Tibial nerve (tissue), 4 donors: ENCODE measurements at regions not wholly inside any gene's neighbourhood (a gene's known extent, or its start where the extent isn't known, plus 50 kb on each side); places are given as distances from the start of the nearest gene placed in this dataset.

Experiments
- DNase-seq, 2 donors: peaks; one replicate each; pipeline ENCODE4 v3.0.0-alpha.2; 2019; ENCODE audit warnings: low spot score in 2 of 2
- H3K27ac ChIP-seq, 4 donors: fragments of 200-600 bp; sonication (generic) in 3 of 4; one replicate each; pipeline ENCODE4 v1.5.1; 2017 to 2019; ENCODE audit warnings: mild to moderate bottlenecking in 1 of 4
- H3K27me3 ChIP-seq, 2 donors: fragments of 200-600 bp; sonication (generic) in 1 of 2; one replicate each; pipeline versions ENCODE4 v1.5.1 to v1.6.0; 2017 to 2019
- H3K36me3 ChIP-seq, 3 donors: fragments of 200-600 bp; sonication (generic); one replicate each; pipeline ENCODE4 v1.5.1; 2018 to 2019
- H3K4me1 ChIP-seq, 4 donors: fragments of 200-600 bp; sonication (generic) in 3 of 4; one replicate each; pipeline ENCODE4 v1.5.1; 2017 to 2019
- H3K4me3 ChIP-seq, 4 donors: fragments of 200-600 bp; sonication (generic) in 3 of 4; one replicate each; pipeline ENCODE4 v1.5.1; 2017 to 2019; ENCODE audit warnings: mild to moderate bottlenecking in 1 of 4, moderate library complexity in 1 of 4
- H3K9me3 ChIP-seq, 4 donors: fragments of 200-600 bp; sonication (generic) in 3 of 4; one replicate each; pipeline ENCODE4 v1.5.1; 2017 to 2019
- EP300 ChIP-seq, 2 donors: sonication (generic); formaldehyde crosslinking; IDR thresholded peaks; one replicate each; pipeline ENCODE4 v1.6.1; 2017; ENCODE audit warnings: antibody characterized with exemption in 2 of 2, mild to moderate bottlenecking in 1 of 2
- POLR2A ChIP-seq, 2 donors: fragments of 450-650 bp; IDR thresholded peaks; one replicate each; pipeline ENCODE4 v1.6.1; 2017; ENCODE audit warnings: antibody characterized with exemption in 2 of 2, mild to moderate bottlenecking in 2 of 2, moderate library complexity in 2 of 2
- WGBS, 2 donors: methylation state at CpG; one replicate each; pipeline ENCODE4 v1.1.5; 2018; 5-methylcytosine and 5-hydroxymethylcytosine counted together
- TF ChIP-seq, protein P1 (sequence below), 5 experiments: fragments of 200-600 bp in 3 of 5; fragments of 450-650 bp in 2 of 5; sonication (generic) in 3 of 5; IDR thresholded peaks; one replicate each; pipeline ENCODE4 v1.5.1; 2016 to 2019; ENCODE audit warnings: antibody characterized with exemption in 5 of 5, mild to moderate bottlenecking in 3 of 5, moderate library complexity in 2 of 5

DNA sequence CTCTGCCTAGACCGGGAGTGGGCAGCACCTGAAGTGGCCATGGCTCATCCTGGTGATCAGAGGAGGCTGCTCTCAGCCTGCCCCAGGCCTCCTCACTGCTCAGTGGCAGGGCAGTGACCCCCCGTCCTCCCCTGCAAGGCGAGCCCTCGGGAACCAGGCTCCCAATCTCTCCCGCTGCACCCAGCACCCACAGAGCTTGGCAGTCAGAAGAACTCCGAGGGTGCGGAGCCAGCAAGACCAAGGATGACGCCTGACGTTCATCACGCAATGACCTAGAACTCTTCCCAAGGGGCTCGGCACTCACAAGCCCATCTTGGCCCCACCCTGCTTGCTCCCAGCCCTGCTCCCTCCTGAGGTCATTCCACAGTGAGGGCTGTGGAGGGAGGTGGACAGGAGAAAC is 189.8 kb upstream of the SALL3 start:
- DNase-seq: no peak
- Histone ChIP-seq H3K27ac (no peak overlapping the region), H3K27me3 (no peaks in the 10 kb centered on the region), H3K36me3 (no peaks in the 10 kb centered on the region), H3K9me3 (no peaks in the 10 kb centered on the region), H3K4me3 (no peak overlapping the region), H3K4me1 (no peaks in the 10 kb centered on the region)
- 81 to 84% methylated on average over 11 of the region's 11 CpGs for WGBS, 2 donors
- TF ChIP-seq, protein P1, sequence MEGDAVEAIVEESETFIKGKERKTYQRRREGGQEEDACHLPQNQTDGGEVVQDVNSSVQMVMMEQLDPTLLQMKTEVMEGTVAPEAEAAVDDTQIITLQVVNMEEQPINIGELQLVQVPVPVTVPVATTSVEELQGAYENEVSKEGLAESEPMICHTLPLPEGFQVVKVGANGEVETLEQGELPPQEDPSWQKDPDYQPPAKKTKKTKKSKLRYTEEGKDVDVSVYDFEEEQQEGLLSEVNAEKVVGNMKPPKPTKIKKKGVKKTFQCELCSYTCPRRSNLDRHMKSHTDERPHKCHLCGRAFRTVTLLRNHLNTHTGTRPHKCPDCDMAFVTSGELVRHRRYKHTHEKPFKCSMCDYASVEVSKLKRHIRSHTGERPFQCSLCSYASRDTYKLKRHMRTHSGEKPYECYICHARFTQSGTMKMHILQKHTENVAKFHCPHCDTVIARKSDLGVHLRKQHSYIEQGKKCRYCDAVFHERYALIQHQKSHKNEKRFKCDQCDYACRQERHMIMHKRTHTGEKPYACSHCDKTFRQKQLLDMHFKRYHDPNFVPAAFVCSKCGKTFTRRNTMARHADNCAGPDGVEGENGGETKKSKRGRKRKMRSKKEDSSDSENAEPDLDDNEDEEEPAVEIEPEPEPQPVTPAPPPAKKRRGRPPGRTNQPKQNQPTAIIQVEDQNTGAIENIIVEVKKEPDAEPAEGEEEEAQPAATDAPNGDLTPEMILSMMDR (IDR thresholded peaks at IDR 0.05): no peak
- no peak for TF ChIP-seq EP300 (IDR thresholded peaks at IDR 0.05)

DNA sequence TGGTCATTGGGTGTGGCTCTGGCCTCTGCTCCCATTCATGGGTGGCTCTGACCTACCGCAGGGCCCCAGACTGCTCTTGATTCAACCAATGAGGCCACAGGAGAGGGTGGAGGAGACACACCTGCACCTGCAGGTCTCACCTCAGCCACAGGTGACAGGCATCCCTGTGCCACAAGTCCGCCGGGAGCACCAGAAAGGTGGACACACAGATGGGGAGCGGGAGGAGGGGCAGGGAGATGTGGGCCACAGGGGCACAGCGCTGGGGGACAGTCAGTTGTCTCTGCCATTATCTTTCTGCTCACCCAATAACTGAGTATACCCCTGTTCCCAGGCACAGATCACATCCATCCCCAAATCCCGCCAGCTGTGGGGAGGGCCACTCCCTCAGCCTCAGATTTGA is 189.1 kb upstream of the SALL3 start:
- TF ChIP-seq EP300 (IDR thresholded peaks at IDR 0.05) (no peak), POLR2A (IDR thresholded peaks at IDR 0.05) (no peak)
- TF ChIP-seq, protein P1 (IDR thresholded peaks at IDR 0.05): no peak
- Histone ChIP-seq H3K9me3 (no peaks in the 10 kb centered on the region), H3K27ac (no peak overlapping the region), H3K36me3 (no peaks in the 10 kb centered on the region), H3K4me1 (no peaks in the 10 kb centered on the region), H3K4me3 (no peak overlapping the region), H3K27me3 (no peaks in the 10 kb centered on the region)
- WGBS, 2 donors: 89 to 90% methylated on average over 6 of the region's 6 CpGs
- DNase-seq: no peak

DNA sequence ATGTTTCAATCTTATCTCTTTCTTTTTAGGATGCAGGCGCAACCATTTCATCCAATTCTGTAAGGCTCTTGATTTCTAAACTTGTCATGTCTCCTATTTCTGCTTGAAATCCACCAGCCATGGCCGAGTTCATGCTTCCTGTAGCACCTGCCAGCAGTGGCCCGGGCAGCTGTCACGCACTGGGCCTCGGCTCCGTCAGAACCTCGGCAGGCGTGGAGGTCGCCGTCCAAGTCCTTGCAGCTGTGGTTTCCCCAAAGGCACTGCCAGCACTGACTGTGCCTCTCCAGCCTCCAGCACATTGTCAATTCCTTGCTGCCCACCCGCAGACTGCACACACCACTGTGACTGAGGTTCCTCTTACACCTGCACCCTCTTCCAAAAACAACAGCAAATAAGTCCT is 188.7 kb upstream of the SALL3 start:
- no peak for DNase-seq
- Histone ChIP-seq H3K36me3 (no peaks in the 10 kb centered on the region), H3K4me3 (no peak overlapping the region), H3K27me3 (no peaks in the 10 kb centered on the region), H3K27ac (no peak overlapping the region), H3K4me1 (no peaks in the 10 kb centered on the region), H3K9me3 (no peaks in the 10 kb centered on the region)
- 91 to 95% methylated on average over 11 of the region's 11 CpGs for WGBS, 2 donors
- TF ChIP-seq EP300 (IDR thresholded peaks at IDR 0.05) (no peak), POLR2A (IDR thresholded peaks at IDR 0.05) (no peak)
- TF ChIP-seq, protein P1 (IDR thresholded peaks at IDR 0.05): no peak

DNA sequence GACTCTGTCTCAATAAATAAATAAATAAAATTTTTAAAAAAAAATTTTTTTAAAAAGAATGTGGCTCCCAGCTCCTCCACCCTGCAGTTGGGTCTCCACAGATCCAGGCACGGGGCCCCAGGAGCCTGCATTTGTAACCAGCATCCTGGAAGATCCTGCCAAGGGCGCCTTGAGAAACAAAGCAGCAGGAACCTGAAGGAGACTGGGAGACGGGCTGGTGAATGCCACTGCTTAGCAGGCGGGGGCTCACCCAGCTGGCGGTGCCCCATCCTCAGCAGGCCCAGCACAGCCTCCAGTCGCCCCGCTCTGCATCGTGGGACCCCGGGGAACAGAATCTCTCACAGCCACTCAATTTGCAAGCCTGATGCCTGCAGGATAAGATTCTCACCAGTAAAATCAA is 187.5 kb upstream of the SALL3 start:
- Histone ChIP-seq H3K27ac (no peak overlapping the region), H3K4me3 (no peak overlapping the region), H3K36me3 (no peaks in the 10 kb centered on the region), H3K4me1 (no peaks in the 10 kb centered on the region), H3K27me3 (no peaks in the 10 kb centered on the region), H3K9me3 (no peaks in the 10 kb centered on the region)
- TF ChIP-seq POLR2A (IDR thresholded peaks at IDR 0.05): no peak
- no peak for TF ChIP-seq EP300 (IDR thresholded peaks at IDR 0.05)
- TF ChIP-seq, protein P1 (IDR thresholded peaks at IDR 0.05): no peak
- whole genome bisulfite sequencing, 2 donors: 89 to 90% methylated on average over 9 of the region's 9 CpGs
- DNase-seq: no peak

DNA sequence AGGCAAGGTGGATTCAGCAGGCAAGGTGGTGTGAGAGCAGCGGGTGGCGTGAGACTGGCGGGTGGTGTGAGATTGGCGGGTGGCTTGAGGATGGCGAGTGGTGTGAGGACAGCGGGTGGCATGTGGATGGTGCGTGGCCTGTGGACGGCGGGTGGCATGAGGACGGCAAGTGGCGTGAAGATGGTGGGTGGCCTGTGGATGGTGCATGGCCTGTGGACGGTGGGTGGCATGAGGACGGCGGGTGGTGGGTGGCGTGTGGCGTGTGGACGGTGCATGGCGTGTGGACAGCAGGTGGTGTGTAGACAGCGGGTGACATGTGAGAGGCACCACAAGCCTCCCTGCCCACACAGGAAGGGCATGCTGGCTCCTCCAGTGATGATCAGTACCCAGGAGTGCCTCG is 186.9 kb upstream of the SALL3 start:
- TF ChIP-seq EP300 (IDR thresholded peaks at IDR 0.05) (no peak), POLR2A (IDR thresholded peaks at IDR 0.05) (no peak)
- TF ChIP-seq, protein P1 (IDR thresholded peaks at IDR 0.05): no peak
- Histone ChIP-seq H3K4me3 (no peak overlapping the region), H3K27ac (no peak overlapping the region), H3K27me3 (no peaks in the 10 kb centered on the region), H3K4me1 (no peaks in the 10 kb centered on the region), H3K36me3 (no peaks in the 10 kb centered on the region), H3K9me3 (no peaks in the 10 kb centered on the region)
- 93 to 95% methylated on average over 20 of the region's 20 CpGs for WGBS, 2 donors
- no peak for DNase-seq
